Activated CD8-positive, alpha-beta memory T cell treated with anti-CD3 and anti-CD28 coated beads for 36 hours (primary cell): ENCODE measurements at regions not wholly inside any gene's neighbourhood (a gene's known extent, or its start where the extent isn't known, plus 50 kb on each side); places are given as distances from the start of the nearest gene placed in this dataset.
"Not testable (repeated sequence)": the region's sequence is repeated elsewhere in the genome, so short reads cannot be mapped to it uniquely, and the experiment has no call there.

Source experiments
- CTCF ChIA-PET: fragments of 350-600 bp; sonication (Branson Sonifier 250); formaldehyde crosslinking; loops from one replicate; lab custom pipeline; 2021; ENCODE audit warnings: antibody characterized with exemption; lab: Charles Lee
- POLR2A ChIA-PET: fragments of 350-600 bp; sonication (Branson Sonifier 250); formaldehyde crosslinking; loops from one replicate; lab custom pipeline; 2021; ENCODE audit warnings: antibody characterized with exemption; lab: Charles Lee

DNA sequence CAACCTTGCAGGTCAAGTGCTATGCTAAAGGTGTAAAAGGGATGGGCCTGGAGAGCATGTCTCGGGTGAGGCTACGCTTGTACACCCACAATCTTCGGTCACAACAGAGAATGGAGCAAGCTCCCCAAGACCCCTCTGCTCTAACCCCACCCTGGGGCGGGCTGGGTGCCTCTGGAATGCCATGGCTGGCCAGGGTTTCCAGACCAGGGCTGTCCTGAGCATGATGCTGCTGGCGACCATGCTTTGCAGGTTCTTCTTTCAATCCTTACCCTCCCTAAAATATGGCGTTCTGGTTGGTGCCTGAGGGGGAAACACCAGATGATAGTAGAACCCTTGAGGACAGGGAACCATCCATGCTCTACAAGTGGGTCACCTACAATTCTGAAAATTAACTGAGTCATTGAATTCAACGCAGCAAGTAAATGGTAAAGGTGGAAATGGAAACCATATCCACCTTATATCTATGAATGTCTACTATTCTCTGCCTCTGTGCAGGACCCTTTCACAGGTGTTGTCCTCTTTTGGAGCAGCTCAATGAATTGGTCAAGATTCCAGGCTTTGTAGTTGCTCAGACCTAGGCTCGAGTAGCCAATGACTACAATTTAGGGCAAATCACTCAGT lies 111.6 kb upstream of the EGLN3 start:
- CTCF ChIA-PET = no interaction called here
- POLR2A ChIA-PET = no interaction called here

- POLR2A ChIA-PET = no interaction called here
- CTCF ChIA-PET = no interaction called here
These were observed 109.8 kb upstream of the EGLN3 start for GRCh38 chr14:34060651-34060999.

GRCh38 chr14:34059925-34060650 lies 109.2 kb upstream of the EGLN3 start:
- POLR2A ChIA-PET = no interaction called here
- CTCF ChIA-PET = no interaction called here

DNA sequence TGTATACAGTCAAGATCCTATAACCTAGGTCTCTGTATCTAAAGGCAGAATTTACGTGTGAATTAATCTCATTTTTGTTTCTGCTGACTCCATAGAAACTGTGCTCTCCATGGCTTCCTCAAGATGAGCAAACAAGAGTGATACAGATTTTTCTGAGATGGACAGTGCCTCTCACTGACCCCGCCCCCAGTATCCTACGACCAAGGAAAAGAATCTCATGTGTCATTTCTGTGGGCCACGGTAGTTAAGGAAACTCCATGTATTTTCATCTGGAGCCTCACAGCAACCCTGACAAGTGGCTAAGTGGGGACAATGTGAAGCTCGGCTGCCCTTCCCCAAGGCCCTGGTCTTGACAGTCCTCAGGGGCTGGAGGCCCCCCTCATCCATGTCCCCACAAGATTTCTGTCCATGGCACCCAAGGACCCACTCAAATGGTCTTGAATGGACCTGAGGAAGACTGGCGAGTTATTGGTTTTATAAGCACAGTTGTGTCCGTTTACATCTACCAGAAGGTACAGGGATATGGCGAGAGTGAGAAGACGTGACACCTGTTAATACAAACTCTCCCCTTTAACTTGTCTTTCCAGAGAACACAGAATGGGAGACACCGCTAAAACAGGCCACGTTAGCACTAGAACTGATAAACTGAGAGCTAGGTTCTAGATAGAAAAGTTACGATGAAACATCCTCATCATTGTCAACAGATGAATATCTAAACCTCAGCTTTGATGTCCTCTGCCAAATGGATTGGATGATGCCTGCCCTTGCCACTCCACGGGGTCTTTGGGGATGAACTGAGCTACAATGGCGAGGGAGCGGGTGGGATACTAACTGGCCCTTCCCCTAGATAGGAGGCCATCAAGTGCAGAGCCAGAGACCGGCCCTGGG lies 108.4 kb upstream of the EGLN3 start:
- ChIA-PET CTCF (no interaction called here), POLR2A (no interaction called here)

DNA sequence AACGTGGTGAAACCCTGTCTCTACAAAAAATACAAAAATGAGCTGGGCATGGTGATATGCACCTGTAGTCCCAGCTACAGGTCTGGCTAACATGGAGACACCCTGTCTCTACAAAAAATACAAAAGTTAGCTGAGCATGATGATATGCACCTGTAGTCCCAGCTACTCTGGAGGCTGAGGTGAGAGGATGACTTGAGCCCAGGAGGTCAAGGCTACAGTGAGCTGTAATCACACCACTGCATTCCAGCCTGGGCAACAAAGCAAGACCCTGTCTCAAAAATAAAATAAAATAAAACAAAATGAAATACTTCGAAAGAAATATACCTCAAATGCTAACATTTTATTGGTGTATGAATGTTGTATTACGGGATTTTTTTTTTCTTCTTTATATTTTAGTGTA lies 107.6 kb upstream of the EGLN3 start:
- ChIA-PET POLR2A (no interaction called here), CTCF (no interaction called here)

DNA sequence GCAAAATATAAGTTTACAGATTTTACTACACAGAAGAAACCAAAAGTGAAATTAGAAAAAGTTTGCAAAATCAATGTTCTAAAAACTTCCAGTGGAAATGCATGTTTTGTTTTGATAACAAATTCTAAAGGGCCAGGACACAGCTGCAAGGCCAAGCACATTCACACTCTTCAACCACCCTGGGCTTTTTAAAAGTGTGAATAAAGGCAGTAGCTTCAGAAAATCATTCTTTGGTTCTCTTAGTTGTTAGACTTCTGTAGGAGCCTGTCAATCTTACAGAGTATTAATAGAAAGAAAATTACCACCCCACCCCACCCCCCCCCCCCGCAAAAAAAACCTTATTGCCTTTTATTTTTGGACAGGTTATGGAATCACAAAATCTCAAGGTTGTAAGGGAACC lies 105.2 kb upstream of the EGLN3 start:
- ChIA-PET POLR2A (no interaction called here), CTCF (no interaction called here)

DNA sequence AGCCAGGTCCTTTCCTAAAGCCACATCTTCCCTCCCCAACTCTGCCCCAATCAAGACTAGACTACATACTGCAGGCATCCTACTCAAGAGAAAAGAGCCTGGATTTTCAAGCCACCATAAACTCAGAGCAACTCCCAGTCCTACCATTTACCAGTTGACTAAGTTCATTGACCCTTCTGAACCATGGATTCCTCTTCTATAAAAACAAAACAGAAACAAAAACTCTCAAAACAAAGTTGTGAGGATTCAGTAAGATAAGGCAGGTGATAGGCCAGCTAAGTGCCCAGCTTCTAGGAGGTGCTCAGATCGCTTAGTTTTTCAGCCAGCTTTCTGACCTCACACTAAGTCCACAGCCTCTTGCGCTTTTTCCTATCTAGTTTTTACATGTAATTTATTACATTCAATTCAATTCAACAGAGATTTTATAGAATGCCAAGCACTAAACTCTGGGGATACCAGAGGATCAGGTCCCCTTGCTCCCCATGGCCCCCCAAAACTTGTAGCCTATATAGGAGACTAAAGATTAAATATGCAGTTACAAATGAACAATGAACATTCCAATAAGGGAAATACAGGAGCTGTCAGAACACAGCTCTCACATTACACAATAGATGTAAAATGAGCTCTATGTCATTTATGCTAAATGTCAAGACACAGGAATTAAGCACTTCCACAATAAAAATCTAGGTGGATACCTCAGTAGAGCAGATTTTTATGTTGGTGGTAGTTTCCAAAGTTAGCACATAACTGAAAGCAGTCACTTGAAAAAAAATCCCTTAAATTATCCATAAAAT lies 104.5 kb upstream of the EGLN3 start:
- CTCF ChIA-PET = no interaction called here
- POLR2A ChIA-PET = no interaction called here

DNA sequence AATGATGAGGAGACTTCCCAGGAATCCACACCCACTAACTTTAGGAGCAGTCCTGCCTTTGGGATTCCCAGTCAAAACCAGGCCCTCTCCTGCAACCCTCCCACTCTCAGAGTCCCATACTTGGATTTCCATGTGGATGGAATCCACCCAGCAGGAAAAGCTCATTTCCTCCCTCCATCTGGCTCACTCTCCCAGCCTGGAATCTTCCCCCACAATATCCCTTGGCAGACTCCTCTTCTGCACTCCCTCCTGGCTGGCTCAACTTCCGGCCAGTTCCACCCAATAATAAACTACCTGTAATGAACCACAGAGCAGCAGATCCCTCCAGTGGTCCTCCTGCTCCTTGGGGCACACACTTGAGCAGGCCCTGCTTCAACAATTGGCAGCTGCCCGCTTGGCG lies 102.8 kb upstream of the EGLN3 start:
- CTCF ChIA-PET = no interaction called here
- POLR2A ChIA-PET = no interaction called here

DNA sequence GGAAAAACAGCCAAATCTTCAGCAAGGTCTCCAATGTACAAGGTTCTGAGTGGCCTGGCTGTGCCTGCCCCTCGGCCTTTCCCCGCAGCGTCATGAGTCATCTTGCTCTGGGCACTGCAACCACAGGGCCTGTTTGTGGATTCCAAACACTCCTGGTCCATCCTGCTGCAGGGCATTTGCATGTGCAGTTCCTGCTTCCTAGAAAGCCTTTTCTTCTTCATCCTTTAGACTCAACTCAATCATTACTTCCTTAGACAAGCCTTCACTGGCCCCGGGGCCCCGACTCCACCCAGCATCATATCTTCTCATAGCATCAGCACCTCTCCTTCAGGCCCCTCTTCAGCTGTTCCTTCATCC lies 101.8 kb upstream of the EGLN3 start:
- POLR2A ChIA-PET = no interaction called here

GRCh38 chr14:34051966-34052657 lies 101.2 kb upstream of the EGLN3 start:
- CTCF ChIA-PET = no interaction called here
- POLR2A ChIA-PET = no interaction called here

More for the DNA sequence above, 101.8 kb upstream of the EGLN3 start:
- CTCF ChIA-PET = no interaction called here

GRCh38 chr14:34050606-34051005 lies 99.7 kb upstream of the EGLN3 start:
- CTCF ChIA-PET = no interaction called here
- POLR2A ChIA-PET = no interaction called here

DNA sequence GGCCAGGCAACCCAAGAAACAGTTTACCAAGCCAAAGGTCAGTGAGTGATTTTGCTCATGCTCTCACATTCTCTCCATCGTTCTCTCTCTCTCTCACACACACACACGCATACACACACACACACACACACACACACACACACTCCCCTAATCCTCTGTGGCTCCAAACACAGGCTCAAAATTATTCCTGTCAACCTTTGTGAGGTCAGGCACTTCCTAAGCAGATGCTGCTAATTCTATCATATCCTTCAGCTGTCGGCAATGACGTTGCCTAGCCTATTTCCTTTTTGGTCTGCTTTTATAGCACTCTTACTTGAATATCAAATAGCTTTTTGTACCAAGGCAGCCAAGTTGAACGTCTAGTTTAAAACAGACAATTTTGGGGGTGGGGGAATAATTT lies 98.9 kb upstream of the EGLN3 start:
- ChIA-PET CTCF (no interaction called here), POLR2A (interaction anchor here (0.7 kb wide), 1 partner anchor 39 kb away, joined by 4 read pairs; no protein-coding TSS in a partner anchor)

- CTCF ChIA-PET, POLR2A ChIA-PET: not testable (repeated sequence)
These were observed 98.3 kb upstream of the EGLN3 start for GRCh38 chr14:34049187-34049586.

DNA sequence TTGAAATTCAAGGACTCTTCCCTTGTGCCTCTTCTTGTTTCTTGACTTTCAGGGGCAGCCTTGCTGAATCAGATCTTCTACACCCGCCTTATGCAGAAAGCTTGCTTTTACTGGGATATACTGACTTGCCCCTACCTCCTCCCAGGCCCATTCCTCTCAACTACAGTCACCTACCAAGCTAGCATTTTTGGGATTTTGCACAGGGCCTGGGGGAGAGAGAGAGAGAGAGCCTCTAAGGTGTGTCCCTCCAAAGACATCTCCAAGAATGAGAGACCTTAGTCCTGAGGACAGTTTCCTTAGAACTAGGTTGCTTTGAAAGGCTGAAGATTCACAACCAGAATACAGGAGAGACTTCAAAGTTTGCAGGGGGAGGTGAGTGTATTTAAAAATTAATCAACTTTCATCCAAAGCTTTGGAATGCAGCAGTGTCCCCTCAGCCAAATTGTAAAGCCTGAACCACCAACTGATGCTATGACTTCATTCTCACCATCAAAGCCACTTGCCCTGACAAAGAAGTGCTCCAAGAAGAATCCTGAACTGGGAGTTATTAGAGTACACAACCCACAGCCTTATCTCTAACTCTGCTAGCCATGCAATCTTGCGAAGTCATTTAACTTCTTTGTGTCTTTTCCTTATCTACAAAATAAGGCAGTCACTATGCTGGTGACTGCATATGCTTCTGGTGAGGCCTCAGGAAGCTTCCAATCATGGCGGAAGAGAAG lies 96.1 kb upstream of the EGLN3 start:
- CTCF ChIA-PET = no interaction called here
- POLR2A ChIA-PET = no interaction called here

DNA sequence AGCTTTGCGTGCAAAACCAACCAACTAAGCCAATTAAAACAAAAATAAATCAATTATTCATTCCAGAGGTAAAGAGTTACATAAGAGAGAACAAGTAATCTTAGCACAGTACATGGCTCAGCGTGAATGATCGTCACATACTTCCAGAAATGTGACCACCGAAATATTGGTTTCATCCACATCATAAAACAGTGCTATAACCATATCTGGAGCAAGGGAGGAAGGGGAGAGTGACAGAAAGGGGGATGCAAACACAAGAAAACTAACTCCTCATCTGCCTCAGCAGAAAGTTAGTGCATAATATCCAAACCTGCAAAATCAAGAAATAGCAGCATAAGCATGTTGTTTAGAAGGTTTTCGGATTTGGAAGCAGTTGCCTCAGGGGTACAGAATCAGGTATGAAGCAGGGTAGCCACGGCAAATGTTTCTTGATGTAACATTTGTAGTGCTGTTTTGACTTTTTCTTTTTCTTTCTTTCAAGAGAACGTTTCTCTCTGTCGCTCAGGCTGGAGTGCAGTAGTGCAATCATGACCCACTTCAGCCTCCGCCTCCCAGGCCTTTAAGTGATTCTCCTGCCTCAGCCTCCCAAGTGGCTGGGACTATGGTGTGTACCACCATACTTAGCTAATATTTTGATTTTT lies 93.9 kb upstream of the EGLN3 start:
- POLR2A ChIA-PET = no interaction called here
- CTCF ChIA-PET = no interaction called here

DNA sequence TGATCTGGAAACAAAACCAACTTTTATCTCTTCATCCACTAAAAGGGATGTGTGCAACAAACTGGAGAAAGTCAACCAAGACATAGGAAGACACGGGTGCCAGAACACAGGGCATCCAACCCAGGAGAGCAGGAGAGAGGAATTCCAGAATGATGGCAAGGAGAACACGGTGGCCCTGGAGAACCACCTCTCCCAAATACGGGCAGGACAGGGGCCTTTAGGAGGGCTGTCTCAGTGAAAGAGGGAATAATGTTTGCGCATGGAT lies 93.4 kb upstream of the EGLN3 start:
- POLR2A ChIA-PET = no interaction called here

GRCh38 chr14:34043627-34044372 lies 92.9 kb upstream of the EGLN3 start:
- ChIA-PET CTCF (no interaction called here), POLR2A (no interaction called here)

More for the DNA sequence above, 93.4 kb upstream of the EGLN3 start:
- CTCF ChIA-PET = no interaction called here

DNA sequence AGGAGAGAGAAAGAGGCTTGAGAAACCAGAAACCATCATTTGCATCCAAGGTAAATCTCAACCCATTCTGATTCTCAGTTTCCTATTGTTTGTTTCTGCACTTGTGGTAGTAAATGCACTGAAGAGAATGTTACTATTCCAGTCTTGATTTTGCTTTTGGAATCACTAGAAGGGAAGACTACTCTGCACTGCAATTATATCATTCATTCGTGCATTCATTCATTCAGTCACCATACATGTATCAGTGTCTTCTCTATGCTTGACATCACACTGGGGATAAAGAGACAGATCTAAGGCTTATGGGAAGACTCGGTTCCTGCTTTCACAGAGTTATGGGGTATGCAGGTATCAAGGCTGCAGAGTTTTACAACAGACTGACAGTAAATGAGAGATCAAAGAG lies 90.3 kb upstream of the EGLN3 start:
- CTCF ChIA-PET = no interaction called here

More for the DNA sequence above, 90.3 kb upstream of the EGLN3 start:
- POLR2A ChIA-PET = no interaction called here
